Globus pallidus (tissue), 1 donor: ENCODE measurements at regions not wholly inside any gene's neighbourhood (a gene's known extent, or its start where the extent isn't known, plus 50 kb on each side); places are given as distances from the start of the nearest gene placed in this dataset.
"Not testable (repeated sequence)": the region's sequence is repeated elsewhere in the genome, so short reads cannot be mapped to it uniquely, and the experiment has no call there.

Experiments
- DNase-seq: peaks from one replicate; pipeline ENCODE4 v3.0.0-alpha.2; 2015; ENCODE audit warnings: low spot score

GRCh38 chr9:108039012-108039411 is 549.4 kb upstream of the KLF4 start:
- DNase-seq, result no peak

GRCh38 chr9:108035487-108035886 is 545.9 kb upstream of the KLF4 start:
- DNase-seq, result no peak

- DNase-seq, result no peak
Observed at GRCh38 chr9:108033976-108034964, 544.7 kb upstream of the KLF4 start.

GRCh38 chr9:108032079-108032478 is 542.5 kb upstream of the KLF4 start:
- not testable (repeated sequence) for DNase-seq

- not testable (repeated sequence) for DNase-seq
Observed at GRCh38 chr9:108031221-108031620, 541.7 kb upstream of the KLF4 start.

GRCh38 chr9:108026718-108027117 is 537.1 kb upstream of the KLF4 start:
- DNase-seq, result not testable (repeated sequence)

- no peak for DNase-seq
Observed at GRCh38 chr9:108024604-108025003, 535.0 kb upstream of the KLF4 start.

- DNase-seq, result no peak
Observed at GRCh38 chr9:108022246-108022935, 532.8 kb upstream of the KLF4 start.

GRCh38 chr9:108021096-108021710 is 531.6 kb upstream of the KLF4 start:
- no peak for DNase-seq

- DNase-seq, result no peak
Observed at GRCh38 chr9:108019821-108020220, 530.3 kb upstream of the KLF4 start.

- DNase-seq, result no peak
Observed at GRCh38 chr9:108017671-108018070, 528.1 kb upstream of the KLF4 start.

- DNase-seq, result no peak
Observed at GRCh38 chr9:108016446-108016845, 526.9 kb upstream of the KLF4 start.

GRCh38 chr9:108015690-108016089 is 526.1 kb upstream of the KLF4 start:
- DNase-seq, result no peak

GRCh38 chr9:108014353-108014752 is 524.8 kb upstream of the KLF4 start:
- DNase-seq, result no peak

GRCh38 chr9:108012886-108013665 is 523.5 kb upstream of the KLF4 start:
- DNase-seq, result no peak

GRCh38 chr9:108012405-108012804 is 522.8 kb upstream of the KLF4 start:
- no peak for DNase-seq

- no peak for DNase-seq
Observed at GRCh38 chr9:108003526-108003925, 514.0 kb upstream of the KLF4 start.

- DNase-seq, result no peak
Observed at GRCh38 chr9:108002371-108002956, 512.9 kb upstream of the KLF4 start.

GRCh38 chr9:108001237-108001636 is 511.7 kb upstream of the KLF4 start:
- DNase-seq, result no peak

GRCh38 chr9:107999890-108000289 is 510.3 kb upstream of the KLF4 start:
- DNase-seq, result no peak

GRCh38 chr9:107999011-107999410 is 509.4 kb upstream of the KLF4 start:
- DNase-seq, result no peak
